Neural progenitor cell (in vitro differentiated cells): ENCODE measurements at regions not wholly inside any gene's neighbourhood (a gene's known extent, or its start where the extent isn't known, plus 50 kb on each side); places are given as distances from the start of the nearest gene placed in this dataset.
A peak's percentile ranks its signal among the peaks of the same experiment; 100 is the strongest.

Source experiments
- DNase-seq: peaks from one replicate; pipeline ENCODE4 v3.0.0-alpha.2; 2016; ENCODE audit warnings: low spot score
- H2AFZ ChIP-seq: fragments of 200-600 bp; sonication (generic); replicated peaks from 2 replicates; pipeline ENCODE4 v1.6.1; 2016; ENCODE audit warnings: antibody characterized with exemption
- H3F3A ChIP-seq: fragments of 200-600 bp; sonication (generic); 2 replicates; pipeline ENCODE4 v1.6.1; 2016; ENCODE audit warnings: antibody characterized with exemption, low read depth
- H3K27ac ChIP-seq: fragments of 200-600 bp; sonication (generic); 2 replicates; pipeline ENCODE4 v1.5.1; 2016; ENCODE audit warnings: mild to moderate bottlenecking
- H3K27me3 ChIP-seq: fragments of 200-600 bp; sonication (generic); 2 replicates; pipeline ENCODE4 v1.6.1; 2016; ENCODE audit warnings: mild to moderate bottlenecking, moderate library complexity
- H3K36me3 ChIP-seq: fragments of 200-600 bp; sonication (generic); 2 replicates; pipeline ENCODE4 v1.5.1; 2016
- H3K4me1 ChIP-seq: fragments of 200-600 bp; sonication (generic); 2 replicates; pipeline ENCODE4 v1.6.1; 2016; ENCODE audit warnings: mixed run types
- H3K4me2 ChIP-seq: fragments of 200-600 bp; sonication (generic); 2 replicates; pipeline ENCODE4 v1.6.1; 2016
- H3K4me3 ChIP-seq: fragments of 200-600 bp; sonication (generic); 2 replicates; pipeline ENCODE4 v1.5.1; 2016
- H3K79me2 ChIP-seq: fragments of 200-600 bp; sonication (generic); 2 replicates; pipeline ENCODE4 v1.6.1; 2016; ENCODE audit warnings: low read depth
- H3K9ac ChIP-seq: fragments of 200-600 bp; sonication (generic); 2 replicates; pipeline ENCODE4 v1.6.1; 2016
- H3K9me3 ChIP-seq: fragments of 200-600 bp; sonication (generic); 2 replicates; pipeline ENCODE4 v1.5.1; 2016; ENCODE audit warnings: low read depth
- H4K20me1 ChIP-seq: fragments of 200-600 bp; sonication (generic); 2 replicates; pipeline ENCODE4 v1.6.1; 2016; ENCODE audit warnings: low read depth
- H3K27ac Mint-ChIP-seq: 3 replicates; pipeline ENCODE4 v1.8.0; 2021; ENCODE audit warnings: mixed read lengths
- H3K27me3 Mint-ChIP-seq: 2 replicates; pipeline ENCODE4 v1.8.0; 2022; ENCODE audit warnings: low read depth, mild to moderate bottlenecking, inconsistent platforms, moderate library complexity, mixed read lengths; ENCODE audit not compliant: insufficient read depth
- H3K36me3 Mint-ChIP-seq: 3 replicates; pipeline ENCODE4 v1.8.0; 2021; ENCODE audit warnings: mixed read lengths
- H3K4me1 Mint-ChIP-seq: 3 replicates; pipeline ENCODE4 v1.8.0; 2021; ENCODE audit warnings: mixed read lengths
- H3K4me3 Mint-ChIP-seq: 3 replicates; pipeline ENCODE4 v1.8.0; 2021; ENCODE audit warnings: mild to moderate bottlenecking, moderate library complexity, mixed read lengths
- H3K9me3 Mint-ChIP-seq: 3 replicates; pipeline ENCODE4 v1.8.0; 2020; ENCODE audit warnings: mixed read lengths
- CTCF ChIP-seq: fragments of 200-600 bp; sonication (generic); IDR thresholded peaks from 2 replicates; pipeline ENCODE4 v1.5.1; 2017; ENCODE audit warnings: antibody characterized with exemption, mild to moderate bottlenecking
- EZH2 ChIP-seq: fragments of 200-600 bp; sonication (generic); IDR thresholded peaks from 2 replicates; pipeline ENCODE4 v1.6.1; 2017; ENCODE audit warnings: antibody characterized with exemption, mild to moderate bottlenecking, moderate library complexity
- EZH2phosphoT487 ChIP-seq: fragments of 200-600 bp; sonication (generic); IDR thresholded peaks from 2 replicates; pipeline ENCODE4 v1.6.1; 2017; ENCODE audit warnings: antibody characterized with exemption

- H3K4me3 Mint-ChIP-seq, result no peak overlapping the region
Measured at GRCh38 chr2:134083548-134083947, 170.3 kb upstream of the MGAT5 start.

GRCh38 chr2:134086594-134087219, 167.2 kb upstream of the MGAT5 start:
- Histone ChIP-seq H3K4me3 (no peak overlapping the region), H3K36me3 (no peaks in the 10 kb centered on the region), H2AFZ (no peak overlapping the region), H3K79me2 (no peaks in the 10 kb centered on the region), H3K4me2 (peak overlapping the region; percentile 66), H3F3A (peaks cover 13% of the 10 kb centered on the region), H3K27ac (peak overlapping the region; percentile 35), H3K27me3 (no peaks in the 10 kb centered on the region), H3K9ac (no peak overlapping the region), H3K9me3 (no peaks in the 10 kb centered on the region), H4K20me1 (no peaks in the 10 kb centered on the region), H3K4me1 (peaks cover 18% of the 10 kb centered on the region)
- Mint-ChIP-seq H3K27me3 (peaks cover 14% of the 10 kb centered on the region), H3K4me3 (peak overlapping the region; percentile 57), H3K27ac (peak overlapping the region; percentile 59), H3K4me1 (peaks cover 35% of the 10 kb centered on the region), H3K36me3 (peaks cover 4% of the 10 kb centered on the region), H3K9me3 (peaks cover 7% of the 10 kb centered on the region)
- DNase-seq, result peak; percentile 59
- no peak for TF ChIP-seq CTCF
- TF ChIP-seq EZH2phosphoT487, result no peak
- TF ChIP-seq EZH2, result no peak

More at GRCh38 chr2:134083548-134083947, 170.3 kb upstream of the MGAT5 start:
- Histone ChIP-seq H3K4me3 (no peak overlapping the region), H3K4me2 (no peak overlapping the region), H4K20me1 (no peaks in the 10 kb centered on the region), H3K4me1 (peaks cover 22% of the 10 kb centered on the region), H2AFZ (no peak overlapping the region), H3K9ac (no peak overlapping the region), H3K27me3 (no peaks in the 10 kb centered on the region), H3F3A (peaks cover 13% of the 10 kb centered on the region), H3K79me2 (no peaks in the 10 kb centered on the region), H3K27ac (no peak overlapping the region), H3K36me3 (no peaks in the 10 kb centered on the region), H3K9me3 (no peaks in the 10 kb centered on the region)
- no peak for DNase-seq
- peaks cover 8% of the 10 kb centered on the region for H3K9me3 Mint-ChIP-seq
- H3K27me3 Mint-ChIP-seq, result peaks cover 11% of the 10 kb centered on the region
- TF ChIP-seq CTCF (no peak), EZH2 (no peak), EZH2phosphoT487 (no peak)
- H3K27ac Mint-ChIP-seq, result no peak overlapping the region
- H3K4me1 Mint-ChIP-seq, result peaks cover 38% of the 10 kb centered on the region
- H3K36me3 Mint-ChIP-seq, result no peaks in the 10 kb centered on the region

- no peaks in the 10 kb centered on the region for H3K27me3 ChIP-seq
- Mint-ChIP-seq H3K27me3 (peaks cover 14% of the 10 kb centered on the region), H3K27ac (peak overlapping the region; percentile 59), H3K4me3 (no peak overlapping the region), H3K36me3 (peaks cover 4% of the 10 kb centered on the region), H3K9me3 (peaks cover 7% of the 10 kb centered on the region), H3K4me1 (peaks cover 35% of the 10 kb centered on the region)
- H4K20me1 ChIP-seq, result no peaks in the 10 kb centered on the region
- H2AFZ ChIP-seq, result no peak overlapping the region
- H3K4me3 ChIP-seq, result no peak overlapping the region
- no peaks in the 10 kb centered on the region for H3K36me3 ChIP-seq
- no peak for DNase-seq
- H3K4me2 ChIP-seq, result peak overlapping the region; percentile 66
- no peak overlapping the region for H3K9ac ChIP-seq
- no peaks in the 10 kb centered on the region for H3K9me3 ChIP-seq
- H3K27ac ChIP-seq, result peak overlapping the region; percentile 35
- H3F3A ChIP-seq, result peaks cover 13% of the 10 kb centered on the region
- no peaks in the 10 kb centered on the region for H3K79me2 ChIP-seq
- H3K4me1 ChIP-seq, result peaks cover 18% of the 10 kb centered on the region
- no peak for TF ChIP-seq CTCF
- TF ChIP-seq EZH2, result no peak
- TF ChIP-seq EZH2phosphoT487, result no peak
Measured at GRCh38 chr2:134087371-134087921, 166.4 kb upstream of the MGAT5 start.
